Endothelial cell (in vitro differentiated cells): ENCODE measurements at regions not wholly inside any gene's neighbourhood (a gene's known extent, or its start where the extent isn't known, plus 50 kb on each side); places are given as distances from the start of the nearest gene placed in this dataset.
A peak's percentile ranks its signal among the peaks of the same experiment; 100 is the strongest.

Experiments used
- DNase-seq: peaks from one replicate; pipeline ENCODE4 v3.0.0; 2021; ENCODE audit warnings: low spot score
- H3K27ac Mint-ChIP-seq: one replicate; pipeline ENCODE4 v1.8.0; 2021; ENCODE audit warnings: mixed read lengths, inconsistent platforms; ENCODE audit not compliant: unreplicated experiment
- H3K27me3 Mint-ChIP-seq: one replicate; pipeline ENCODE4 v1.8.0; 2021; ENCODE audit warnings: mild to moderate bottlenecking, moderate library complexity, mixed read lengths, inconsistent platforms; ENCODE audit not compliant: unreplicated experiment
- H3K36me3 Mint-ChIP-seq: one replicate; pipeline ENCODE4 v1.8.0; 2021; ENCODE audit warnings: mild to moderate bottlenecking, low read depth, mixed read lengths, inconsistent platforms; ENCODE audit not compliant: unreplicated experiment
- H3K4me1 Mint-ChIP-seq: one replicate; pipeline ENCODE4 v1.8.0; 2021; ENCODE audit warnings: mild to moderate bottlenecking, mixed read lengths, inconsistent platforms; ENCODE audit not compliant: unreplicated experiment
- H3K4me3 Mint-ChIP-seq: one replicate; pipeline ENCODE4 v1.8.0; 2021; ENCODE audit warnings: mild to moderate bottlenecking, mixed read lengths, inconsistent platforms; ENCODE audit not compliant: unreplicated experiment
- H3K9me3 Mint-ChIP-seq: one replicate; pipeline ENCODE4 v1.8.0; 2021; ENCODE audit warnings: mixed read lengths, inconsistent platforms; ENCODE audit not compliant: unreplicated experiment
- TF ChIP-seq, protein P1 (sequence below): fragments of 200-600 bp; sonication (generic); IDR thresholded peaks from one replicate; pipeline ENCODE4 v1.5.0; 2021; ENCODE audit warnings: antibody characterized with exemption; ENCODE audit not compliant: unreplicated experiment

DNA sequence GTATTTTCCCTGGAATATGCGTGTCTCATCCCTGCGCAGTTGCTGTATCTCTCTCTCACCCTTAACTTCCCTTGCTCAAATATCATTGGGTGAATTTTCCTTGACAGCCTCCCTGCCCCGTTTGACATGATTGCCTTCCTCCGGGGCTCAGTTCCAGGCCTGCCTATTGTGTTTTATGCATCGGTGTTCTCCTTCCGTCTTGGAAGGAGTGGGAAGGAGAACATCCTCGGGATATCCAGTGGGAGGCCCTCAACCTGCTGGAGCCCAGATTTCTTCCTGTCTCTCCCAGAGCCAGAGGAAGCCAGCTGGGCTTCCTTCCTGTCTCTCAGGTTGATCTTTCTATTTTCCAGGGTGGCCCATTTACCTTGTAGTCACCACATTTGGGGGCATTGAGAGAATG, 434.7 kb upstream of the HS6ST1 start:
- peak; percentile 39 for DNase-seq
- H3K4me1 Mint-ChIP-seq = peaks cover 33% of the 10 kb centered on the region
- no peaks in the 10 kb centered on the region for H3K9me3 Mint-ChIP-seq
- no peaks in the 10 kb centered on the region for H3K36me3 Mint-ChIP-seq
- TF ChIP-seq, protein P1, sequence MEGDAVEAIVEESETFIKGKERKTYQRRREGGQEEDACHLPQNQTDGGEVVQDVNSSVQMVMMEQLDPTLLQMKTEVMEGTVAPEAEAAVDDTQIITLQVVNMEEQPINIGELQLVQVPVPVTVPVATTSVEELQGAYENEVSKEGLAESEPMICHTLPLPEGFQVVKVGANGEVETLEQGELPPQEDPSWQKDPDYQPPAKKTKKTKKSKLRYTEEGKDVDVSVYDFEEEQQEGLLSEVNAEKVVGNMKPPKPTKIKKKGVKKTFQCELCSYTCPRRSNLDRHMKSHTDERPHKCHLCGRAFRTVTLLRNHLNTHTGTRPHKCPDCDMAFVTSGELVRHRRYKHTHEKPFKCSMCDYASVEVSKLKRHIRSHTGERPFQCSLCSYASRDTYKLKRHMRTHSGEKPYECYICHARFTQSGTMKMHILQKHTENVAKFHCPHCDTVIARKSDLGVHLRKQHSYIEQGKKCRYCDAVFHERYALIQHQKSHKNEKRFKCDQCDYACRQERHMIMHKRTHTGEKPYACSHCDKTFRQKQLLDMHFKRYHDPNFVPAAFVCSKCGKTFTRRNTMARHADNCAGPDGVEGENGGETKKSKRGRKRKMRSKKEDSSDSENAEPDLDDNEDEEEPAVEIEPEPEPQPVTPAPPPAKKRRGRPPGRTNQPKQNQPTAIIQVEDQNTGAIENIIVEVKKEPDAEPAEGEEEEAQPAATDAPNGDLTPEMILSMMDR = no peak
- peaks cover 2% of the 10 kb centered on the region for H3K27me3 Mint-ChIP-seq
- peak overlapping the region; percentile 93 for H3K27ac Mint-ChIP-seq
- H3K4me3 Mint-ChIP-seq = no peak overlapping the region

DNA sequence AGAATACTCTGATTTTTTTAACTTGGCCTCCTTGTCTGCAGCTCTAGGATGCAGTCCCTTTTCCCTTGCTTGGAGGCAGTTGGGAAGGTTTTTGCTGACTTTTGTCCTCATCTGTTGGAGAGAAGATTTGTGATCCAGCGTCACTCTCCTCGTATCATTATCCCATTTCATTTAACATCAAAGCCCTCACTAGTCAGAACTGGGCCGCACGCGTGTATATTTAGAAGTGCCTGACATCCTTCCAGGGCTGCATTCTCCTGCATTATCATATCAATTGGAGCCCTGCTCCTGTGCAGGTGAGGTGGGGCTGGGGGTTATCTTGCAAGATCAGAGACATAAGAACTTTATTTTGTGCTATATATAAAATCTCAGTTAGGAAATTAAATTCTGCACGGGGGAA, 435.1 kb upstream of the HS6ST1 start:
- H3K27ac Mint-ChIP-seq = peak overlapping the region; percentile 93
- no peak overlapping the region for H3K4me3 Mint-ChIP-seq
- no peaks in the 10 kb centered on the region for H3K36me3 Mint-ChIP-seq
- H3K9me3 Mint-ChIP-seq = no peaks in the 10 kb centered on the region
- H3K4me1 Mint-ChIP-seq = peaks cover 33% of the 10 kb centered on the region
- H3K27me3 Mint-ChIP-seq = peaks cover 2% of the 10 kb centered on the region
- DNase-seq = no peak
- TF ChIP-seq, protein P1 = no peak

DNA sequence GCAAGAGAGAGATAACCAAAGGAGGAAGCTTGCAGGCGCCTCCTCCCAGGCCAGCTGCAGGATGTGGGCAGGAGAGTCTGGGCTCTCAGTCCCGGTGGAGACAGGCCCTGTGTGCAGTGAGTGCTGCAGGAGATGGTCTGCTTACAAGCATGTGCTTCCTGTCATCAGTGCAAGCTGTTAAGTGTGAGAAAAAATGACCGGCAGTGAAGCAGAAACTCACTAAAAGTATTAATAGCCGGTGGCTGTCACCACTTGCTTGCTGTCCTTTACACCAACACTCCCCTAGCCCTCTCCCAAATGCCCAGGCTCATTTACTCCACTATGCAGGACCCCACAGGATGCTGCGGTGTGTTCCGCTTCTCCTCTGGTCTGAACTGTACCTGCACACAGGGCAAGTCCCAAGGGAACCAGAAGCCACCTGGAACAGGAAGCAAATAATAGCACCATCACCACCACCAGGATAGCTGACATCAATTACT, 435.6 kb upstream of the HS6ST1 start:
- Mint-ChIP-seq H3K36me3 (no peaks in the 10 kb centered on the region), H3K4me1 (peaks cover 33% of the 10 kb centered on the region), H3K9me3 (no peaks in the 10 kb centered on the region), H3K27me3 (peaks cover 2% of the 10 kb centered on the region), H3K27ac (peak overlapping the region; percentile 93), H3K4me3 (no peak overlapping the region)
- TF ChIP-seq, protein P1 = no peak
- DNase-seq = peak; percentile 56

DNA sequence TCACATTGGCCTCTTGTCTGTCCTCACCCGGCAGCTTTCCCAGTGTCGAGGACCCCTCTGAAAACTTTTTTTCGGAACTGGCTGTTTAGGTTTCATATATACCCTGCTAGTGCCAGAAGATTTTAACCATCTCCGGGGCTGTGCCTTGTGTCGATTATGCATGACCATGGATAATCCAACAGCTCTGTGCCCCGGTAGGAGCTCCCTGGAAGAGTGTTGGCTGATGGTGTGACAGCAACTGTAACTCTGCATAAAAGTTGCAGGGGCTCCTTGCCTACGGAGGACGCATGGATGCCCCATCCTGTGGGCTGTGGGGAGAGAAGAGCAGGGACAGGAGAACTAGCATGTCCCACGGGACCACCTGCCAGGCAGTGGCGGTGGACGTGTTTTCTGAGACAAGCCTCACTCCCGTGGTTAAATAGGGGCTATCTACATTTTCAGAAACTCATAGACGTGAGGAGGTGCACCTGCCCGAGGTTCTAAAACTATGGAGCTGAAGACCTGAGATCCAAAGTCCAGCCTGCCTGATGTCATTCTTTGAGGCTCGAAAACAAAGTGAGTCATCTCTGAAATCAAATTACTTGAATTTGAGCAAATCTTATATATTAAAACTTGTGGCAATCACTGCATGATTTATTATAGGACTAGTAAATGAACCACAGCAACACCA, 437.2 kb upstream of the HS6ST1 start:
- peaks cover 33% of the 10 kb centered on the region for H3K4me1 Mint-ChIP-seq
- H3K27ac Mint-ChIP-seq = peak overlapping the region; percentile 62
- H3K36me3 Mint-ChIP-seq = no peaks in the 10 kb centered on the region
- no peak overlapping the region for H3K4me3 Mint-ChIP-seq
- no peak for DNase-seq
- no peaks in the 10 kb centered on the region for H3K9me3 Mint-ChIP-seq
- H3K27me3 Mint-ChIP-seq = peaks cover 2% of the 10 kb centered on the region
- TF ChIP-seq, protein P1 = peak; percentile 7

DNA sequence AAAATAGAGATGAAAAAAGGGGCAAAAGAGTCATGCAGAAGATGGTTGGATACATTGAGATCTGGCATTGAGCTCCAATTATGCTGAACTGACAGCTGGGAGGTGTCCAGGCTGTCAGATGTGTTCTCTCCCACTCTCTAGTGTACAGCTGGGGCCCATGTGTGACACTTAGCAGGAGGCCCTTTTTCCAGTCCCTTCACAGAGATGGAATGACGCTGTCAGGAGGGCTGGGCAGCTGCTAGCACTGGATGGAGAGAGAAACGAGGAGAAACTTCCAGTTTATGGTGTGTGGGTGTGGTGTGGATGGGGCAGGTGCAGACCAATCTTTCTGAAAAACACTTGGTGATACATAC, 437.7 kb upstream of the HS6ST1 start:
- Mint-ChIP-seq H3K4me3 (no peak overlapping the region), H3K9me3 (no peaks in the 10 kb centered on the region), H3K36me3 (no peaks in the 10 kb centered on the region), H3K4me1 (peaks cover 33% of the 10 kb centered on the region), H3K27me3 (peaks cover 2% of the 10 kb centered on the region), H3K27ac (no peak overlapping the region)
- no peak for DNase-seq
- TF ChIP-seq, protein P1 = no peak
